Loucy (cell line): ENCODE measurements at regions not wholly inside any gene's neighbourhood (a gene's known extent, or its start where the extent isn't known, plus 50 kb on each side); places are given as distances from the start of the nearest gene placed in this dataset.

Experiments used
- CTCF ChIP-seq: fragments of 200-600 bp; sonication (generic); conservative IDR thresholded peaks from 2 replicates; pipeline ENCODE4 v1.5.1; 2014; ENCODE audit warnings: mild to moderate bottlenecking, antibody characterized with exemption, low read length
- EZH2phosphoT487 ChIP-seq: fragments of 200-600 bp; IDR thresholded peaks from 2 replicates; pipeline ENCODE4 v1.6.1; 2018; ENCODE audit warnings: antibody characterized with exemption, mild to moderate bottlenecking, moderate library complexity, borderline replicate concordance

GRCh38 chr1:24995140-24995539 lies 65.1 kb upstream of the RUNX3 start:
- TF ChIP-seq CTCF (no peak), EZH2phosphoT487 (no peak)
